ENCODE measurements at regions not wholly inside any gene's neighbourhood (a gene's known extent, or its start where the extent isn't known, plus 50 kb on each side); places are given as distances from the start of the nearest gene placed in this dataset.
A peak's percentile ranks its signal among the peaks of the same experiment; 100 is the strongest.

DNA sequence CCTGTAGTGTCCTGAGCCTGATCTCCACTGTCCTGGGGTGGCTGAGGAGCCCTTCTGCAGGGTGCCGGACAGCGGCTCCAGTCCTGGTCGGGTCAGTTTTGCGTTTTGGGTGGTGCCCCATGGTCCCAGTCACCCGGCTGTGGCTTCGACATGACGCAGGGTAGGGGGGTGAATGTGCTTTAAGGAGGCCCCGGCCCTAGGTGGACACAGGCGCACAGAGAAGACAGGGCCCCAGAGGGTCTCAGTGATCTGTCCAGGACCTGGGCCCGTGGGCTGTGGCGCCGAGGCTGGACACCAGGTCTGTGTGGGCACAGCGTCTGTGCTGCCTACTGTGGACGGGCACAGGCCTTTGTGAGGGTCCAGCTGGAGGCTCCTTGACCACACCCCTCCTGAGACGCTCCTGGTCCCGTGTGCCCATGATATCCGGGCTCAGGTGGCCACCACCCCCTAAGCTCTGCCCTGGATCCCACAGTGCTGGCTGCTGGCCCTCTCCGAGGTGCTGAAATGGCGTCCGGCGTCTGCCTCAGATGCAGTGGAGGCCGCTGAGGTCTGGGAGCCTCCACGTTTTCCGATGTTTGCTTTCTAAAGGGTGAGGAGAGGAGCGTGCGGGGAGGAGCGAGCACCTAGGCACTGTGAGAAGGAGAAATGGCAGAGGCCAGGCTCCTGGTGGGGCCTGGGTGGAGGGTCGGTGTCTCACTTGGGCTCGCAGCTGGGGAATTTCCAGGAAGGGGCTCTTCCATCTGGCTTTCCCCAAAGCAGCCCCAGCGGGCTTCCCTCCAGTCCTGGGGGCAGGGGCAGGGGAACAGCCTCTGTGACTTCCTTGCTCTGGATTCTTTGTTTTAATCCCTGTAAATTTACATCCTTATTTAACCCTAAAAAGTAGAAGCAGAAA is 56.1 kb upstream of the ACSF3 start:
- Histone ChIP-seq H3K4me2 (no peak overlapping the region), H2AFZ (ENCODE audit: low read depth) (no peak overlapping the region), H3K9ac (no peak overlapping the region), H4K20me1 (ENCODE audit: insufficient read depth) (no peaks in the 10 kb centered on the region), H3K9me3 (no peaks in the 10 kb centered on the region), H3K27ac (ENCODE audit: low read depth in 2 of 2, low read length in 1 of 2) (no peak overlapping the region), H3K27me3 (ENCODE audit: insufficient read depth) (no peaks in the 10 kb centered on the region; the same call in 1 of the 2 replicates), H3K4me3 (ENCODE audit: low read depth in 2 of 2, low read length in 1 of 2) (no peak overlapping the region), H3K9me2 (no peaks in the 10 kb centered on the region), H3K4me1 (ENCODE audit: control insufficient read depth in 1 of 2, insufficient read depth in 2 of 2, low read depth in 1 of 2, low read length in 1 of 2) (no peaks in the 10 kb centered on the region), H3F3A (replicated peaks; ENCODE audit: insufficient read depth) (no peaks in the 10 kb centered on the region), H3K36me3 (replicated peaks in 1 of 2; ENCODE audit: control insufficient read depth in 1 of 2, insufficient read depth in 2 of 2, low read length in 1 of 2) (no peaks in the 10 kb centered on the region), H3K79me2 (ENCODE audit: insufficient read depth) (no peaks in the 10 kb centered on the region)
- TF ChIP-seq REST (IDR thresholded peaks at IDR 0.05; ENCODE audit: low read depth, low read length) = peak; percentile 94
- TF ChIP-seq EP300 (IDR thresholded peaks at IDR 0.05; ENCODE audit: borderline replicate concordance in 1 of 2, low read depth in 1 of 2, low read length in 1 of 2) = no peak
- no peak for DNase-seq
- 54% methylated on average over 23 of the region's 30 CpGs for WGBS (ENCODE audit: low lambda C conversion rate)
- ChIA-PET POLR2A (no interaction called here), CTCF (no interaction called here)

DNA sequence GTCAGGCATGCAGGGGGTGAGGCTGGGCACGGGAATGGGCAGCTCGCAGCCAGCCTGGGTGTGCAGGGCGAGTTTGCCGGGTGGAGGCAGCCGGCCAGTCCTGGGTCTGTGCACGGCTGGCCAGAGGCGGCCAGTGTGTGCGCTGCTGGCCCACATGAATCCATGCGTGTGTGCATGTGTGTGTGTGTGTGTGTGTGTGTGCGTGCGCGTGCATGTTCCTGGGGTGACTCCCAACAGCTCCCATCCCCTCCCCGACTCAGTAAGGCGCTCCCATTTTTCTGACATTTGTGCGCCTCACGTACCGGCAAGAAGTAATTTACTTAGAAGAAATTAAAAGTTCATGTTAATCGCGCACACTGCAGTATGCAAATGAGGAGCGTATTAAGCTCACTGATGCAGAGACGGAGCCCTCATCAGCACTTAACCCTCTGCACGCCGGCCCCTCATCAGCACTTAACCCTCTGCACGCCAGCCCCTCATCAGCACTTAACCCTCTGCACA is 55.4 kb upstream of the ACSF3 start:
- no peak overlapping the region for H3K27ac ChIP-seq (ENCODE audit: low read depth in 2 of 2, low read length in 1 of 2)
- DNase-seq = no peak
- no peaks in the 10 kb centered on the region for H3K9me3 ChIP-seq
- no peaks in the 10 kb centered on the region for H3K9me2 ChIP-seq
- ChIA-PET CTCF (no interaction called here), POLR2A (no interaction called here)
- no peak overlapping the region for H3K4me3 ChIP-seq (ENCODE audit: low read depth in 2 of 2, low read length in 1 of 2)
- H4K20me1 ChIP-seq (ENCODE audit: insufficient read depth) = no peaks in the 10 kb centered on the region
- H3K36me3 ChIP-seq (replicated peaks in 1 of 2; ENCODE audit: control insufficient read depth in 1 of 2, insufficient read depth in 2 of 2, low read length in 1 of 2) = no peaks in the 10 kb centered on the region
- no peak overlapping the region for H3K4me2 ChIP-seq
- TF ChIP-seq GABPA (IDR thresholded peaks at IDR 0.05; ENCODE audit: low read depth) (no peak), CTCF (IDR thresholded peaks at IDR 0.05) (no peak), EZH2phosphoT487 (IDR thresholded peaks at IDR 0.05; ENCODE audit: borderline replicate concordance, low read depth) (no peak)
- H3K27me3 ChIP-seq (ENCODE audit: insufficient read depth) = no peaks in the 10 kb centered on the region; the same call in 1 of the 2 replicates
- H3K4me1 ChIP-seq (ENCODE audit: control insufficient read depth in 1 of 2, insufficient read depth in 2 of 2, low read depth in 1 of 2, low read length in 1 of 2) = no peaks in the 10 kb centered on the region
- 36% methylated on average over 19 of the region's 24 CpGs for WGBS (ENCODE audit: low lambda C conversion rate)
- H3F3A ChIP-seq (replicated peaks; ENCODE audit: insufficient read depth) = no peaks in the 10 kb centered on the region
- H2AFZ ChIP-seq (ENCODE audit: low read depth) = no peak overlapping the region
- no peaks in the 10 kb centered on the region for H3K79me2 ChIP-seq (ENCODE audit: insufficient read depth)
- H3K9ac ChIP-seq = no peak overlapping the region
